H1 (cell line): ENCODE measurements at regions not wholly inside any gene's neighbourhood (a gene's known extent, or its start where the extent isn't known, plus 50 kb on each side); places are given as distances from the start of the nearest gene placed in this dataset.

ENCODE experiments used
- CTCF ChIA-PET: fragments of 300-600 bp; sonication (Branson Sonifier 250); formaldehyde crosslinking; loops from one replicate; lab custom pipeline; 2021; ENCODE audit not compliant: partially characterized antibody; lab: Charles Lee
- POLR2A ChIA-PET: fragments of 300-600 bp; sonication (Branson Sonifier 250); formaldehyde crosslinking; loops from one replicate; lab custom pipeline; 2021; ENCODE audit warnings: inconsistent platforms; ENCODE audit not compliant: partially characterized antibody; lab: Charles Lee
- DNase-seq, 2 experiments: peaks; one replicate each; pipeline versions ENCODE4 v3.0.0 to v3.0.0-alpha.2; 2010 to 2022; ENCODE audit warnings: low spot score in 2 of 2, low read depth in 1 of 2, mixed read lengths in 1 of 2
- FAIRE-seq: peaks from 2 replicates; lab custom pipeline; 2011; peaks lifted over from hg19 to GRCh38; lab: Jason Lieb, UNC
- H2AFZ ChIP-seq: 2 replicates; pipeline ENCODE4 v1.8.1; 2012; ENCODE audit warnings: low read length, inconsistent platforms
- H2AK5ac ChIP-seq: 2 replicates; pipeline ENCODE4 v1.6.1; 2013; ENCODE audit warnings: low read depth, low read length
- H2BK120ac ChIP-seq: replicated peaks from 2 replicates; pipeline ENCODE3; 2013; ENCODE audit warnings: low read depth, low read length, inconsistent platforms
- H2BK12ac ChIP-seq: 2 replicates; pipeline ENCODE4 v1.6.1; 2013; ENCODE audit warnings: low read depth, low read length
- H2BK15ac ChIP-seq: 2 replicates; pipeline ENCODE4 v1.6.1; 2013; ENCODE audit warnings: low read length
- H2BK20ac ChIP-seq: 2 replicates; pipeline ENCODE4 v1.6.1; 2013; ENCODE audit warnings: low read length
- H2BK5ac ChIP-seq: 2 replicates; pipeline ENCODE4 v1.6.1; 2013; ENCODE audit warnings: low read depth, low read length
- H3K14ac ChIP-seq: 2 replicates; pipeline ENCODE4 v1.6.1; 2013; ENCODE audit warnings: inconsistent platforms; ENCODE audit not compliant: insufficient read length
- H3K18ac ChIP-seq: 2 replicates; pipeline ENCODE4 v1.6.1; 2013; ENCODE audit warnings: low read length; ENCODE audit errors: extremely low read depth
- H3K23ac ChIP-seq: 2 replicates; pipeline ENCODE4 v1.6.1; 2013; ENCODE audit warnings: inconsistent platforms; ENCODE audit not compliant: insufficient read length
- H3K23me2 ChIP-seq: 2 replicates; pipeline ENCODE4 v1.6.1; 2013; ENCODE audit warnings: low read depth, low read length
- H3K27ac ChIP-seq: 2 replicates; pipeline ENCODE4 v1.6.1; 2011; ENCODE audit warnings: low read depth, low read length, inconsistent platforms
- H3K27me3 ChIP-seq, 4 experiments: replicated peaks in 1 of 4; 1 replicate in 1 of 4; 2 replicates in 3 of 4; pipeline versions ENCODE4 v1.6.1 to v1.8.1; 2011 to 2013; ENCODE audit warnings: low read length in 3 of 4, mild to moderate bottlenecking in 3 of 4, inconsistent platforms in 2 of 4, mixed read lengths in 2 of 4, moderate library complexity in 1 of 4; ENCODE audit not compliant: control insufficient read depth in 3 of 4, insufficient read depth in 3 of 4; ENCODE audit errors: extremely low read depth in 1 of 4
- H3K36me3 ChIP-seq, 4 experiments: 2 replicates each; pipeline versions ENCODE4 v1.6.1 to v1.8.1; 2011 to 2013; ENCODE audit warnings: mild to moderate bottlenecking in 4 of 4, low read length in 3 of 4, moderate library complexity in 2 of 4, control low read depth in 1 of 4, inconsistent platforms in 1 of 4; ENCODE audit not compliant: insufficient read depth in 4 of 4, control insufficient read depth in 2 of 4
- H3K4ac ChIP-seq: replicated peaks from 2 replicates; pipeline ENCODE3; 2013; ENCODE audit warnings: low read length, low read depth, mixed read lengths, inconsistent platforms; ENCODE audit not compliant: insufficient read length
- H3K4me1 ChIP-seq, 4 experiments: replicated peaks in 1 of 4; 1 replicate in 1 of 4; 2 replicates in 3 of 4; pipeline versions ENCODE4 v1.6.1 to v1.8.1; 2011 to 2013; ENCODE audit warnings: low read length in 3 of 4, inconsistent platforms in 2 of 4, mixed read lengths in 1 of 4; ENCODE audit not compliant: insufficient read depth in 4 of 4, control insufficient read depth in 3 of 4
- H3K4me2 ChIP-seq, 2 experiments: 2 replicates each; pipeline versions ENCODE4 v1.6.1 to v1.8.1; 2011 to 2013; ENCODE audit warnings: low read depth in 2 of 2, low read length in 2 of 2, control low read depth in 1 of 2, inconsistent platforms in 1 of 2, mild to moderate bottlenecking in 1 of 2; ENCODE audit not compliant: insufficient read depth in 1 of 2
- H3K4me3 ChIP-seq, 4 experiments: fragments of 200-600, 300-600 bp in 1 of 4; sonication (generic), shearing (Covaris generic), sonication (Bioruptor Twin) in 1 of 4; 2 replicates each; pipeline versions ENCODE4 v1.5.1 to v1.8.1; 2011 to 2016; ENCODE audit warnings: low read length in 4 of 4, low read depth in 3 of 4, control low read depth in 2 of 4, inconsistent platforms in 2 of 4, mild to moderate bottlenecking in 2 of 4, mixed read lengths in 1 of 4, moderate library complexity in 1 of 4; ENCODE audit not compliant: insufficient read depth in 2 of 4; ENCODE audit errors: extremely low read depth in 1 of 4
- H3K56ac ChIP-seq: replicated peaks from 2 replicates; pipeline ENCODE3; 2013; ENCODE audit warnings: low read depth, mild to moderate bottlenecking, mixed read lengths, low read length, inconsistent platforms; ENCODE audit not compliant: insufficient read length
- H3K79me1 ChIP-seq: 2 replicates; pipeline ENCODE4 v1.6.1; 2013; ENCODE audit warnings: low read depth, low read length, control low read depth
- H3K79me2 ChIP-seq, 2 experiments: 2 replicates each; pipeline versions ENCODE4 v1.6.1 to v1.8.1; 2012 to 2013; ENCODE audit warnings: low read length in 2 of 2, mild to moderate bottlenecking in 2 of 2, inconsistent platforms in 1 of 2; ENCODE audit not compliant: insufficient read depth in 2 of 2, control insufficient read depth in 1 of 2
- H3K9ac ChIP-seq, 4 experiments: replicated peaks in 1 of 4; 1 replicate in 1 of 4; 2 replicates in 3 of 4; pipeline versions ENCODE4 v1.6.1 to v1.8.1; 2011 to 2013; ENCODE audit warnings: low read depth in 3 of 4, low read length in 3 of 4, control low read depth in 2 of 4, mild to moderate bottlenecking in 2 of 4, moderate library complexity in 2 of 4, inconsistent platforms in 1 of 4; ENCODE audit errors: extremely low read depth in 1 of 4
- H3K9me3 ChIP-seq, 2 experiments: 2 replicates each; pipeline versions ENCODE4 v1.6.1 to v1.8.1; 2012 to 2013; ENCODE audit warnings: mild to moderate bottlenecking in 2 of 2, moderate library complexity in 2 of 2, control low read depth in 1 of 2, inconsistent platforms in 1 of 2, low read depth in 1 of 2, low read length in 1 of 2, mixed read lengths in 1 of 2; ENCODE audit not compliant: insufficient read depth in 2 of 2
- H4K20me1 ChIP-seq, 2 experiments: replicated peaks in 1 of 2; 2 replicates each; pipeline versions ENCODE3 to v1.8.1; 2011 to 2013; ENCODE audit warnings: inconsistent platforms in 2 of 2, low read length in 2 of 2, mild to moderate bottlenecking in 1 of 2; ENCODE audit not compliant: insufficient read depth in 2 of 2, control insufficient read depth in 1 of 2
- H4K5ac ChIP-seq: 2 replicates; pipeline ENCODE4 v1.6.1; 2013; ENCODE audit warnings: low read length, low read depth, mixed read lengths, inconsistent platforms; ENCODE audit not compliant: insufficient read length
- H4K8ac ChIP-seq: 2 replicates; pipeline ENCODE4 v1.8.0; 2013; ENCODE audit warnings: mild to moderate bottlenecking, moderate library complexity, low read length, inconsistent platforms; ENCODE audit not compliant: insufficient read depth; ENCODE audit errors: extremely low read depth
- H4K91ac ChIP-seq: replicated peaks from 2 replicates; pipeline ENCODE3; 2013; ENCODE audit warnings: low read length, mixed read lengths, inconsistent platforms; ENCODE audit not compliant: insufficient read length
- E2F6 ChIP-seq: IDR thresholded peaks from 2 replicates; pipeline ENCODE4 v1.6.1; 2012; ENCODE audit warnings: inconsistent platforms
- EZH2 ChIP-seq: fragments of 200-600 bp; sonication (generic); IDR thresholded peaks from 2 replicates; pipeline ENCODE4 v1.7.1; 2012; ENCODE audit warnings: low read depth, mild to moderate bottlenecking, moderate library complexity, low read length, inconsistent platforms; ENCODE audit not compliant: severe bottlenecking
- KDM5A ChIP-seq: fragments of 200-600 bp; IDR thresholded peaks from 2 replicates; pipeline ENCODE4 v1.7.1; 2012; ENCODE audit warnings: mild to moderate bottlenecking, low read length, inconsistent platforms, mixed read lengths
- NRF1 ChIP-seq: IDR thresholded peaks from 2 replicates; pipeline ENCODE4 v1.6.1; 2011; ENCODE audit warnings: mild to moderate bottlenecking, low read depth, low read length, improper control_type of control experiment
- POLR2A ChIP-seq, 2 experiments: IDR thresholded peaks; 1 replicate in 1 of 2; 2 replicates in 1 of 2; pipeline ENCODE4 v1.6.1; 2011; ENCODE audit warnings: low read depth in 2 of 2, low read length in 2 of 2, mild to moderate bottlenecking in 2 of 2; ENCODE audit errors: control extremely low read depth in 1 of 2
- RNF2 ChIP-seq: fragments of 200-900, 300-1000 bp; sonication (generic); IDR thresholded peaks from 2 replicates; pipeline ENCODE4 v1.7.1; 2016; ENCODE audit warnings: borderline replicate concordance, low read depth, mild to moderate bottlenecking, antibody characterized with exemption, low read length; ENCODE audit not compliant: poor library complexity, severe bottlenecking; ENCODE audit errors: missing control alignments
- TAF1 ChIP-seq: IDR thresholded peaks from 2 replicates; pipeline ENCODE4 v1.6.1; 2011; ENCODE audit warnings: mild to moderate bottlenecking, low read depth, low read length
- TBP ChIP-seq: IDR thresholded peaks from 2 replicates; pipeline ENCODE4 v1.6.1; 2011; ENCODE audit warnings: low read depth, low read length, improper control_type of control experiment
- WGBS, 2 experiments: shearing (Covaris generic) in 1 of 2; methylation state at CpG; one replicate each; pipeline versions ENCODE4 v1.1.6 to v1.1.7; 2013 to 2015; ENCODE audit warnings: low lambda C conversion rate in 2 of 2, mixed read lengths in 2 of 2, inconsistent platforms in 1 of 2, low coverage in 1 of 2, missing lambda C conversion rate in 1 of 2; ENCODE audit not compliant: insufficient replicate concordance in 2 of 2, insufficient coverage in 1 of 2, insufficient read length in 1 of 2; ENCODE audit errors: extremely low coverage in 1 of 2, missing lambda C conversion rate in 1 of 2; 5-methylcytosine and 5-hydroxymethylcytosine counted together

- Histone ChIP-seq H2BK20ac (no peak overlapping the region), H3K79me2 (no peaks in the 10 kb centered on the region), H3K79me1 (no peaks in the 10 kb centered on the region), H4K5ac (no peak overlapping the region), H4K91ac (no peak overlapping the region)
- CTCF ChIA-PET, result interaction anchor here (1.0 kb wide), 1 partner anchor 464 kb away, joined by 3 read pairs; no protein-coding TSS in a partner anchor
- no peak for TF ChIP-seq TBP
- no peak for TF ChIP-seq NRF1
- TF ChIP-seq EZH2, result no peak
- TF ChIP-seq POLR2A (IDR thresholded peaks at IDR 0.05; ENCODE audit: control extremely low read depth in 1 of 2, low read depth in 2 of 2, low read length in 2 of 2), result no peak
- no peak for TF ChIP-seq KDM5A
- TF ChIP-seq TAF1, result no peak
- no peak for TF ChIP-seq E2F6
- no peak for TF ChIP-seq RNF2
- TF ChIP-seq, all 59 proteins: peak for 0
- Histone ChIP-seq H3K36me3 (no peaks in the 10 kb centered on the region), H2BK15ac (no peak overlapping the region), H4K20me1 (no peaks in the 10 kb centered on the region), H3K27me3 (no peaks in the 10 kb centered on the region), H3K18ac (no peak overlapping the region), H2BK120ac (no peak overlapping the region), H3K27ac (no peak overlapping the region), H3K23me2 (no peaks in the 10 kb centered on the region), H3K14ac (no peak overlapping the region), H2BK5ac (no peak overlapping the region), H3K23ac (no peak overlapping the region), H3K4me3 (no peak overlapping the region), H3K4me2 (no peak overlapping the region), H2AFZ (no peak overlapping the region), H3K4ac (no peak overlapping the region), H3K4me1 (no peaks in the 10 kb centered on the region), H3K9me3 (no peaks in the 10 kb centered on the region; a peak in 1 of 4 replicates), H3K56ac (no peak overlapping the region), H2BK12ac (no peak overlapping the region), H4K8ac (no peak overlapping the region), H2AK5ac (no peak overlapping the region), H3K9ac (no peak overlapping the region)
- FAIRE-seq, result no peak
- WGBS, 2 experiments, result 94% methylated on average over 3 of the region's 3 CpGs; no CpG with 5 or more reads in 1 of the 2 experiments
- POLR2A ChIA-PET, result no interaction called here
- no peak for DNase-seq
Observed at GRCh38 chr12:87384226-87384625, 645.0 kb downstream of the C12orf50 start.
